ENCODE measurements at regions not wholly inside any gene's neighbourhood (a gene's known extent, or its start where the extent isn't known, plus 50 kb on each side); places are given as distances from the start of the nearest gene placed in this dataset.

- ATAC-seq (no peak), DNase-seq (no peak)
- H3K4me1 Mint-ChIP-seq (ENCODE audit: low read depth): no peaks in the 10 kb centered on the region
- H3K9me3 Mint-ChIP-seq: no peaks in the 10 kb centered on the region
- no peaks in the 10 kb centered on the region for H3K36me3 Mint-ChIP-seq (ENCODE audit: insufficient read depth)
- H3K27me3 Mint-ChIP-seq (ENCODE audit: low read depth): peaks cover 19% of the 10 kb centered on the region
- no peak overlapping the region for H3K4me3 Mint-ChIP-seq
These were observed 619.3 kb downstream of the PTPRU start for GRCh38 chr1:29855561-29856160.

DNA sequence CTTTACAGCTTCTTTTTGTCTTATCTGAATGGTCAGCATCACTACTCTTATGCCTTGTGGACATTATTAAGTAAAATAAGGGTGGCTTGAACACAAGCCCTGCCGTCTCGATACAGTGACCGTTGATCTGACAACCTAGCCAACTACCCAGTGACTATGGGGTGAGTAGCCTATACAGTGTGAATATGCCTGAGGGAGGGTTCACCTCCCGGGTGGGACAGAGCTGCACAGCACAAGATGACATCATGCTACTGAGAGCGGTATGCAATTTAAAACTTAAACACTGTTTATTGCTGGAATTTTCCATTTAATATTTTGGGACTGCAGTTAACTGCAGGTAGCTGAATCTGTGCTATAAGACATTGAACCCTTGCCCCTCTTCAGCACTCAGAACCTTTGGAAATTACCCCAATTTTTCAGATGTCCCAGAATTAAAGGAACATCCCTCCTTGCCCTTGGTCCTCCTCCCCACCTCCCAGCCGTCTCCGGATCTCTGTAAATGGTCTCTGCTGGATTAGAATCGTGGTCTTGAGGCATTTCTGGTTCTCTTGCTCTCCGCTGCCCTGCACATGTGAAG, 618.5 kb downstream of the PTPRU start:
- no peak overlapping the region for H3K4me3 Mint-ChIP-seq

GRCh38 chr1:29853716-29854330, 617.5 kb downstream of the PTPRU start:
- Mint-ChIP-seq H3K9me3 (no peaks in the 10 kb centered on the region), H3K4me3 (no peak overlapping the region), H3K27me3 (ENCODE audit: low read depth) (peaks cover 16% of the 10 kb centered on the region), H3K4me1 (ENCODE audit: low read depth) (no peaks in the 10 kb centered on the region), H3K36me3 (ENCODE audit: insufficient read depth) (no peaks in the 10 kb centered on the region)
- ATAC-seq: no peak
- DNase-seq: no peak

More for the DNA sequence above, 618.5 kb downstream of the PTPRU start:
- no peaks in the 10 kb centered on the region for H3K36me3 Mint-ChIP-seq (ENCODE audit: insufficient read depth)
- DNase-seq (no peak), ATAC-seq (no peak)
- no peaks in the 10 kb centered on the region for H3K4me1 Mint-ChIP-seq (ENCODE audit: low read depth)
- H3K9me3 Mint-ChIP-seq: no peaks in the 10 kb centered on the region
- H3K27me3 Mint-ChIP-seq (ENCODE audit: low read depth): peaks cover 18% of the 10 kb centered on the region

- DNase-seq (no peak), ATAC-seq (no peak)
- Mint-ChIP-seq H3K4me3 (no peak overlapping the region), H3K9me3 (no peaks in the 10 kb centered on the region), H3K4me1 (ENCODE audit: low read depth) (no peaks in the 10 kb centered on the region), H3K27me3 (ENCODE audit: low read depth) (peaks cover 6% of the 10 kb centered on the region), H3K36me3 (ENCODE audit: insufficient read depth) (no peaks in the 10 kb centered on the region)
These were observed 615.9 kb downstream of the PTPRU start for GRCh38 chr1:29852248-29852647.

GRCh38 chr1:29851691-29852090, 615.4 kb downstream of the PTPRU start:
- Mint-ChIP-seq H3K36me3 (ENCODE audit: insufficient read depth) (no peaks in the 10 kb centered on the region), H3K27me3 (ENCODE audit: low read depth) (peaks cover 6% of the 10 kb centered on the region), H3K9me3 (no peaks in the 10 kb centered on the region), H3K4me1 (ENCODE audit: low read depth) (no peaks in the 10 kb centered on the region), H3K4me3 (no peak overlapping the region)
- DNase-seq (no peak), ATAC-seq (no peak)

DNA sequence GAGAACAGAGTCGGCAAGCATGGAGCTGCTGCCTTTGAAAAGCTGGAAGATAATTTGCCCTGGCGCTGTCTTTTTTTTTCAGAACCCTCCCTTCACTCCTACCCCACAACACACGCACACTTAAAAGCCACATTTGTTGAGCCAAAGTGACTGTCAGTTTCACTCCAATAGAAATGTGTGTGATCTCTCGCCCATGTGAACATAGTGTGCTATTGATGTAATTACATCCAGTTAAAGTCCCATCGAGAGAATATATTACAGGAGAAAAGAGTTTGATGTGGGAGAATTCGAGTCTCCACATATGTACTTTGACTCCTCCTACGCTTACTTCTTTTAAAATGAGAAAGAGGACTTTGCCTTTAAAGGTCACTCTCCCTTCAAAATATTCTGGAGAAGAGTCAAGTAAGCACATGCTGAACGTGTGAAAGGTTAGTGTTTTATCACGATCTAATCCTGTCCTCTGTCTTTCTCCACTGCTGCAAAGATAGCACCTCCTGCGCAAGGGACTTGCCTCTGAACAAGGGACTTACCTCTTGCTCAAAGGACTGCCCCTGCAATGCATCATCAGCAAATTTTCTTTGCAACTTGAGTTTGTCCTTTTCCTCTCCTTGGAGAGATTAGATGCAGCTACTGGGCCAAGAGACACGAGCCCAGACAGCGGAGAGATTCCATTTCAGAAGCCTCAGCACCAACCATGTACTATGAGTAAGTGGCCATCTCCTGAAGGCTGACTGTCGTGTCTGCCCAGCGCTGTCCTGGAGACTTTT, 613.9 kb downstream of the PTPRU start:
- Mint-ChIP-seq H3K4me3 (no peak overlapping the region), H3K36me3 (ENCODE audit: insufficient read depth) (no peaks in the 10 kb centered on the region), H3K9me3 (no peaks in the 10 kb centered on the region), H3K4me1 (ENCODE audit: low read depth) (no peaks in the 10 kb centered on the region), H3K27me3 (ENCODE audit: low read depth) (peaks cover 6% of the 10 kb centered on the region)
- DNase-seq: no peak
- no peak for ATAC-seq

DNA sequence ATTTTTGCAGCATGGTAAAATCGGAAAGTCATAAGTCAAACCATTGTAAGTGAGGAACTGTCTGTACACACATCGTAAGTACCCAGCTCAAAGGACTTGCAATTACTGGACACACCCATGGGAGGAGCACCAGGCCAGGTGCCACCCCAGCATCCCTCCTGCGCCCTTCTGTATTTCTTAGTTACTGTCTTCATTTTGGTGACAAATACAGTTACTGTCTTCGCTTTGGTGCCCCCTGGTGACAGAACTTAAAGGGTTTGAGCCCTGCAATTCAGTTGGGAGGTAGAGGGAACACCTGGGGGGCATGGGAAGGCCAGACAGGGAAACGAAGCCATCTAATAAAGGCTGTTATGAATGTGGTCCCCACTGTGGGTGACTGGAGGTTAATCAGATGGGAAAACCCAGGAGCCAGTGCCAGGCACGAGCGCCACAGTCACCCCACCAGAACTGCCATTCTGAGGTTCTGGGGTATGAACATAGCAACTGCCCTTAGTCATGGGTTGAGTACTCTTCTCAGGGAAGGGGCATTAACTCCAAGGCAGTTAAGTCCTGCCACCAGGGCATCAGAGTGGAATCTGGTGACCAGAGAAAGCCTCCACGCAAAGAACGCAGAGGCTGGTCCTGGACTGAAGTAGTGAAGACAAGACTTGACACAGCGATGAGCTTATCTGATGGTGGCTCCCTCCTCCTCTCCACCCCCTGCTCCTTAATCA, 612.9 kb downstream of the PTPRU start:
- no peak for DNase-seq
- peaks cover 3% of the 10 kb centered on the region for H3K27me3 Mint-ChIP-seq (ENCODE audit: low read depth)
- peak; percentile 23 to 50 for ATAC-seq
- no peak overlapping the region for H3K4me3 Mint-ChIP-seq
- H3K4me1 Mint-ChIP-seq (ENCODE audit: low read depth): no peaks in the 10 kb centered on the region
- no peaks in the 10 kb centered on the region for H3K9me3 Mint-ChIP-seq
- no peaks in the 10 kb centered on the region for H3K36me3 Mint-ChIP-seq (ENCODE audit: insufficient read depth)

DNA sequence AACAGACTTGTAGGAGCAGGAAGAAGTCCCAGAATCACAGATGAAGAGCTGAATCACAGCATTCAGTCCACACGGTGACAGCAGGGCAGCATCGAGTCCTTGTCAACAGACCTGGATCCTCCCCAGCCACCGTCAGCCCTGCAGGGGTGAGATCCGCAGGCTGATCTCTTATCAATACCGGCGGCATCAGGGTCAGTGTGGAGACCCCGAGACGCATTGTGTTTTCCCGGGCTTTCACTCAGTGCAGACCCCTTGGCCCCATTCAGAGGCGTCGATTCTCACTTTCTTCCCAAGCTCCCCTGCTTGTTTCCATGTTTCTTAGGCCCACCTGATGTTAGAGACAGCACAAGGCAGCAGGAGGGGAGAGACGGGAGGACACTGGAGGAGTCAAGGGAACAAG, 609.6 kb downstream of the PTPRU start:
- Mint-ChIP-seq H3K4me1 (ENCODE audit: low read depth) (no peaks in the 10 kb centered on the region), H3K27me3 (ENCODE audit: low read depth) (peaks cover 3% of the 10 kb centered on the region), H3K9me3 (peaks cover 15% of the 10 kb centered on the region), H3K36me3 (ENCODE audit: insufficient read depth) (no peaks in the 10 kb centered on the region), H3K4me3 (no peak overlapping the region)
- DNase-seq: no peak
- ATAC-seq: no peak

- no peak overlapping the region for H3K4me3 Mint-ChIP-seq
These were observed 605.8 kb downstream of the PTPRU start for GRCh38 chr1:29842130-29842529.

DNA sequence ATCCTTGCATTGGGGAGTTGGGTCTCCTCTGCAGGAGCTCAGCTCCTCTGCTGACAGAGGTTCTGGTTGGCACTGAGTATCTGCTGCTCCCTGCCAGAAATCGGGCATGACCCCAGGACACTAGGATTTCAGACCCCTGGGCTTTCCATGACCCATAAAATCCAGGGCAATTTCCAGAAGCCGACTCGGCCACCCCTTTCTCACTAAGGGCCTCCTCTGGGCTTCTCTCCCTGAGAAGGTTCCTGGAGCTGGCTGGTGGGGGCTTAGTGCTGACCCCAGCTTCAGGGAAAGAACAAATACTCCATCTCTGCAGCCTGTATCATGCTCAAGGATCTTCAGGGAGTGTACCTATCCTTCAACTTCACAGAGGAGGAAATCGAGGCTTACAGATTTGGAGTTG, 603.4 kb downstream of the PTPRU start:
- Mint-ChIP-seq H3K9me3 (peaks cover 15% of the 10 kb centered on the region), H3K4me3 (no peak overlapping the region), H3K27me3 (ENCODE audit: low read depth) (peaks cover 7% of the 10 kb centered on the region), H3K36me3 (ENCODE audit: insufficient read depth) (no peaks in the 10 kb centered on the region), H3K4me1 (ENCODE audit: low read depth) (no peaks in the 10 kb centered on the region)
- no peak for ATAC-seq
- DNase-seq: no peak

More at GRCh38 chr1:29842130-29842529, 605.8 kb downstream of the PTPRU start:
- Mint-ChIP-seq H3K9me3 (peaks cover 15% of the 10 kb centered on the region), H3K36me3 (ENCODE audit: insufficient read depth) (no peaks in the 10 kb centered on the region), H3K4me1 (ENCODE audit: low read depth) (no peaks in the 10 kb centered on the region), H3K27me3 (ENCODE audit: low read depth) (peaks cover 7% of the 10 kb centered on the region)
- ATAC-seq: no peak
- DNase-seq: no peak

GRCh38 chr1:29838738-29839320, 602.5 kb downstream of the PTPRU start:
- peaks cover 15% of the 10 kb centered on the region for H3K9me3 Mint-ChIP-seq
- no peaks in the 10 kb centered on the region for H3K36me3 Mint-ChIP-seq (ENCODE audit: insufficient read depth)
- peaks cover 7% of the 10 kb centered on the region for H3K27me3 Mint-ChIP-seq (ENCODE audit: low read depth)
- DNase-seq: no peak
- no peak overlapping the region for H3K4me3 Mint-ChIP-seq
- ATAC-seq: no peak
- no peaks in the 10 kb centered on the region for H3K4me1 Mint-ChIP-seq (ENCODE audit: low read depth)

DNA sequence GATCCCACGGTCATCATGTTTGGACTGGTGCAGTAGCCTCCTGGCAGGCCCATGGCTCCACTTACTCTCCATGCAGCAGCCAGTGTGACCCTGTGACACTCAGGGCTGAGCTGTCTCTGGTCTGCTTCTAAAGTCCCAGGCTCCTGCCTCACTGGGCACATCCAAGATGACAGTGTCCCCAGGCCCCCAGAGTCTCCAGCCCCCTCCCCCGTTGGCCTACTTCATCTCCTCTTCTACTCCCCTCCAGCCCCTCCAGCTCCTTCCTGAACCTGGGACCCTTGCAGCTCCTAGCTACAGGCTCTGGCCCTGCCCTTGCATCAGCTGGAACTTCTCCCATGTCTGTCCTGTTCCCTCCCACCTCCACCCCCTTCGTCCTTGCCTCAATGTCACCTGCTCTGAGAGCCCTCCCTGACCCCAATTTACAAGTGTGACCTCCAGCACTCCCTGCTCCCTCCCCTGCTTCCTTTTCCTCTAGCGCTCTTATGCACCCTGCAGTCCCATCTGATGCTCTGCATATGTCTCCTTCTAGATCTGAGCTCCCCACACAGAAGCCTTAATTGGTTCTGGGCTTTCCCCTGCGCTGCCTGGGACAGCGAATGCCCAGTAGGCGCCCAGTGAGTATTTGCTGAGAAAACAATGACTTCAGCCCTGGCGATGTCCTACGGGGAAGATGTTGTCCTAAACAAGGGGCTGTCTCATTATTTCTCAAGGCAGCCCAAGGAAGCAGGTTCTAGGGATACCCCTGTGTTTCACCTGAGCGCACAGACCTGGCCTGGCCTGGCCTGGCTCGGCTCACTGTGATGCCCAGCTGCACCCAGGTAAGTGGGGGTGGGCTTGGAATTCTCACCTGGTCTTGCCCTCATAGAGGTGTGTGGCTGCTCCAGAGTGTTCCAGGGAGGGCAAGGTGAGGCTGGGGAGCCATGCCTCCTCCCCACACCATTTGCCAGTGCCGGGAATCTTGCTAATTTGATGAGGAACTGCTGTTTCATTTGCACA, 600.6 kb downstream of the PTPRU start:
- H3K4me3 Mint-ChIP-seq: no peak overlapping the region
- no peaks in the 10 kb centered on the region for H3K36me3 Mint-ChIP-seq (ENCODE audit: insufficient read depth)
- no peak for ATAC-seq
- H3K4me1 Mint-ChIP-seq (ENCODE audit: low read depth): no peaks in the 10 kb centered on the region
- H3K9me3 Mint-ChIP-seq: peaks cover 6% of the 10 kb centered on the region
- H3K27me3 Mint-ChIP-seq (ENCODE audit: low read depth): peaks cover 7% of the 10 kb centered on the region
- no peak for DNase-seq

- DNase-seq (no peak), ATAC-seq (no peak)
- Mint-ChIP-seq H3K27me3 (ENCODE audit: low read depth) (peaks cover 7% of the 10 kb centered on the region), H3K4me1 (ENCODE audit: low read depth) (no peaks in the 10 kb centered on the region), H3K9me3 (no peaks in the 10 kb centered on the region), H3K4me3 (no peak overlapping the region), H3K36me3 (ENCODE audit: insufficient read depth) (no peaks in the 10 kb centered on the region)
These were observed 599.6 kb downstream of the PTPRU start for GRCh38 chr1:29835874-29836273.

Measured in activated T-cell treated with anti-CD3 and anti-CD28 coated beads, Interleukin-2, amount 50 U/mL, for 4 hours (primary cell).